ENCODE measurements at regions not wholly inside any gene's neighbourhood (a gene's known extent, or its start where the extent isn't known, plus 50 kb on each side); places are given as distances from the start of the nearest gene placed in this dataset.
"Not testable (repeated sequence)": the region's sequence is repeated elsewhere in the genome, so short reads cannot be mapped to it uniquely, and the experiment has no call there.

- no peak for DNase-seq
- no peak overlapping the region for H3K4me3 Mint-ChIP-seq
- peaks cover 6% of the 10 kb centered on the region for H3K27me3 Mint-ChIP-seq (ENCODE audit: low read depth)
- H3K36me3 Mint-ChIP-seq (ENCODE audit: insufficient read depth in 2 of 2): no peaks in the 10 kb centered on the region
- H3K4me1 Mint-ChIP-seq (ENCODE audit: low read depth): peaks cover 11% of the 10 kb centered on the region
- H3K27ac Mint-ChIP-seq: no peak overlapping the region
- no peaks in the 10 kb centered on the region for H3K9me3 Mint-ChIP-seq
- ATAC-seq (replicated peaks in 1 of 2): no peak
Observed at GRCh38 chr14:55847766-55848165, 267.8 kb downstream of the KTN1 start.

DNA sequence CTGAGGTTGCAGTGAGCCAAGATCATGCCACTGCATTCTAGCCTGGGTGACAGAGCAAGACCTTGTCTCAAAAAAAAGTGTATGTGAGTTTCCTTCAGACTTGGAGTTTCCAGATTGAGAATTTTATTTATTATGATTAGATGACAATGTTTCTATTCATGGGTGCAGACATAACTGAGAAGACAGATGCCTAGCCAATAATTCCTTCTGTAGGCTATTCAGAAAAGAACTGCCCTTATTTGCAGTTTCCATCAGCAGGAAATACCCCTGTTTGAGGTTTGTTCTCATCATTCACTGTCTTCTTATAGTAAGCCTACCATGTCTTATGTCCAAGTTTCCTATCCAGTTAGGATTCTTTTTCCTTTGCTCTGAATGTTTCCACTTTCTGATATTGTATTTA, 269.0 kb downstream of the KTN1 start:
- H3K27ac Mint-ChIP-seq: no peak overlapping the region
- peaks cover 11% of the 10 kb centered on the region for H3K4me1 Mint-ChIP-seq (ENCODE audit: low read depth)
- DNase-seq (no peak), ATAC-seq (replicated peaks in 1 of 2) (peak in 1 of 2 donors; percentile 69)
- no peak overlapping the region for H3K4me3 Mint-ChIP-seq
- H3K36me3 Mint-ChIP-seq (ENCODE audit: insufficient read depth in 2 of 2): no peaks in the 10 kb centered on the region
- no peaks in the 10 kb centered on the region for H3K9me3 Mint-ChIP-seq
- peaks cover 6% of the 10 kb centered on the region for H3K27me3 Mint-ChIP-seq (ENCODE audit: low read depth)

GRCh38 chr14:55849833-55850232, 268.4 kb upstream of the PELI2 start:
- ATAC-seq (replicated peaks in 1 of 2): no peak
- no peak overlapping the region for H3K27ac Mint-ChIP-seq
- DNase-seq: no peak
- no peaks in the 10 kb centered on the region for H3K9me3 Mint-ChIP-seq
- H3K27me3 Mint-ChIP-seq (ENCODE audit: low read depth): peaks cover 6% of the 10 kb centered on the region
- H3K4me3 Mint-ChIP-seq: no peak overlapping the region
- peaks cover 11% of the 10 kb centered on the region for H3K4me1 Mint-ChIP-seq (ENCODE audit: low read depth)
- no peaks in the 10 kb centered on the region for H3K36me3 Mint-ChIP-seq (ENCODE audit: insufficient read depth in 2 of 2)

DNA sequence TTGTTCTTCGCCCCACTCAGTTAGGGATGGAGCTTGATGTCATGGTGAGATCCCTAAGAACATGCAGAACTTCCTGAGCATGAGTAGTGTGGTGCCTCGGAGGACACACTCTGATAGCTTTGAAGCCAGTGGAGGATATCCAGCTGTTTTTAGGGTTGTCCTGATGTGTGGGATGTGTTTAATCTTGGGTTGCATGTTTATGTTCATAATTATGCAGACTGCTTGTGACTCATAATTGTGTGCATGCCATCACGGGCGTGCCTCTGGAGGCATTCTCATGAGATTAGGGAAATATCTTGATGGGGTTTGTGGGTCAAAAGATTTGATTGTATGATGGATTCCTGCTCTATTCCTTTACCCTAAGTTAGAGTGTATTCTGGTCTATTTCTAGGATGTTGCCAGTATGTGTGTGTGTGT, 267.4 kb upstream of the PELI2 start:
- peaks cover 6% of the 10 kb centered on the region for H3K27me3 Mint-ChIP-seq (ENCODE audit: low read depth)
- no peaks in the 10 kb centered on the region for H3K9me3 Mint-ChIP-seq
- DNase-seq (no peak), ATAC-seq (replicated peaks in 1 of 2) (no peak)
- no peak overlapping the region for H3K4me3 Mint-ChIP-seq
- H3K36me3 Mint-ChIP-seq (ENCODE audit: insufficient read depth in 2 of 2): no peaks in the 10 kb centered on the region
- no peak overlapping the region for H3K27ac Mint-ChIP-seq
- H3K4me1 Mint-ChIP-seq (ENCODE audit: low read depth): peaks cover 11% of the 10 kb centered on the region

DNA sequence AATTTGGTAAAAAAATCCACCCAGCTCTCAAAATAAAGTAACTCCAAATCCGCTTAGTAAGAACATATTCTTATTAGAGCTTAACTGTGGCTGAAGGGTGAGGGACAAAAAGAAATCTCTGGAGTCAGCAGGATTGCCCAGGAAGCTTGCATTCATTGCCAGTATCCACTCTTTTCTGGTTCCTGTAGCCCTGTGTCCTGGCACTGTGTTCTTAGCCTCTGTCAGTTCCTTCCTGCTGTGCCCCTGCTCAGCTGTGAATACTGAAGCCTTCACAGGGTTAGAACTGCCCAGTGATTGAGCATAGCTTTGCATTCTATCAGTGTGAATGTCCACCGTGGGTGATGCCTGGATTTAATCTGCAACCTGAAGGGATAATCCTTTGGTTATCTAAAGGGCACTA, 266.9 kb upstream of the PELI2 start:
- Mint-ChIP-seq H3K36me3 (ENCODE audit: insufficient read depth in 2 of 2) (no peaks in the 10 kb centered on the region), H3K27me3 (ENCODE audit: low read depth) (peaks cover 6% of the 10 kb centered on the region), H3K4me1 (ENCODE audit: low read depth) (peaks cover 11% of the 10 kb centered on the region), H3K27ac (no peak overlapping the region), H3K4me3 (no peak overlapping the region), H3K9me3 (no peaks in the 10 kb centered on the region)
- DNase-seq (no peak), ATAC-seq (replicated peaks in 1 of 2) (no peak)

- DNase-seq (no peak), ATAC-seq (replicated peaks in 1 of 2) (no peak)
- Mint-ChIP-seq H3K36me3 (ENCODE audit: insufficient read depth in 2 of 2) (no peaks in the 10 kb centered on the region), H3K27ac (no peak overlapping the region), H3K4me1 (ENCODE audit: low read depth) (peaks cover 11% of the 10 kb centered on the region), H3K4me3 (no peak overlapping the region), H3K9me3 (no peaks in the 10 kb centered on the region), H3K27me3 (ENCODE audit: low read depth) (peaks cover 6% of the 10 kb centered on the region)
Observed at GRCh38 chr14:55851961-55852360, 266.2 kb upstream of the PELI2 start.

GRCh38 chr14:55855751-55856150, 262.5 kb upstream of the PELI2 start:
- no peaks in the 10 kb centered on the region for H3K27me3 Mint-ChIP-seq (ENCODE audit: low read depth)

DNA sequence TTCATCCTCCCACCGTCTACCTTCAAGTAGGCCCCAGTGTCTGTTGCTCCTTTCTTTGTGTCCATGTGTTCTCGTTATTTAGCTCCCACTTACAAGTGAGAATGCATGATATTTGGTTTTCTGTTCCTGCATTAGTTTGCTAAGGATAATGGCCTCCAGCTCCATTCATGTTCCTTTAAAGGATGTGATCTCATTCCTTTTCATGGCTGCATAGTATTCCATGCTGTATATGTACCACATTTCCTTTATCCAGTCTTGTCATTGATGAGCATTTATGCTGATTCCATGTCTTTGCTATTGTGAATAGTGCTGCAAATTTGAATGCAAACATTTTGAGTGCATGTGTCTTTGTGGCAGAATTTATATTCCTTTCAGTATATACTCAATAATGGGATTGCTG, 259.6 kb upstream of the PELI2 start:
- Mint-ChIP-seq H3K36me3 (ENCODE audit: insufficient read depth in 2 of 2) (peaks cover 10 to 12% of the 10 kb centered on the region in 2 donors), H3K4me3 (no peak overlapping the region), H3K27ac (no peak overlapping the region), H3K27me3 (ENCODE audit: low read depth) (no peaks in the 10 kb centered on the region), H3K9me3 (peaks cover 10% of the 10 kb centered on the region in 2 donors), H3K4me1 (ENCODE audit: low read depth) (no peaks in the 10 kb centered on the region)
- ATAC-seq (replicated peaks in 1 of 2) (no peak), DNase-seq (no peak)

More at GRCh38 chr14:55855751-55856150, 262.5 kb upstream of the PELI2 start:
- Mint-ChIP-seq H3K4me3 (no peak overlapping the region), H3K27ac (no peak overlapping the region), H3K4me1 (ENCODE audit: low read depth) (no peaks in the 10 kb centered on the region), H3K36me3 (ENCODE audit: insufficient read depth in 2 of 2) (peaks cover 2 to 8% of the 10 kb centered on the region in 2 donors), H3K9me3 (peaks cover 4 to 7% of the 10 kb centered on the region in 2 donors)
- DNase-seq (no peak), ATAC-seq (replicated peaks in 1 of 2) (no peak)

DNA sequence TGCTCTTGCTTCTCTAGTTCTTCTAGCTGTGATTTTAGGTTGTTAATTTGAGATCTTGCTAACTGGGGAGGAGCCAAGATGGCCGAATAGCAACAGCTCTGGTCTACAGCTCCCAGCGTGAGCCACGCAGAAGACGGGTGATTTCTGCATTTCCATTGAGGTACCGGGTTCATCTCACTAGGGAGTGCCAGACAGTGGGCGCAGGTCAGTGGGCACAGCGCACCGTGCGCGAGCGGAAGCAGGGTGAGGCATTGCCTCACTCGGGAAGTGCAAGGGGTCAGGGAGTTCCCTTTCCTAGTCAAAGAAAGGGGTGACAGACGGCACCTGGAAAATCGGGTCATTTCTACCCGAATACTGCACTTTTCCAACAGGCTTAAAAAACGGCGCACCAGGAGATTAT, 256.6 kb upstream of the PELI2 start:
- not testable (repeated sequence) for ATAC-seq (replicated peaks in 1 of 2); H3K27ac Mint-ChIP-seq; H3K4me3 Mint-ChIP-seq; H3K27me3 Mint-ChIP-seq (ENCODE audit: low read depth); DNase-seq; H3K4me1 Mint-ChIP-seq (ENCODE audit: low read depth)
- peaks cover 10 to 14% of the 10 kb centered on the region in 2 donors for H3K9me3 Mint-ChIP-seq
- H3K36me3 Mint-ChIP-seq (ENCODE audit: insufficient read depth in 2 of 2): peaks cover 15 to 16% of the 10 kb centered on the region in 2 donors

DNA sequence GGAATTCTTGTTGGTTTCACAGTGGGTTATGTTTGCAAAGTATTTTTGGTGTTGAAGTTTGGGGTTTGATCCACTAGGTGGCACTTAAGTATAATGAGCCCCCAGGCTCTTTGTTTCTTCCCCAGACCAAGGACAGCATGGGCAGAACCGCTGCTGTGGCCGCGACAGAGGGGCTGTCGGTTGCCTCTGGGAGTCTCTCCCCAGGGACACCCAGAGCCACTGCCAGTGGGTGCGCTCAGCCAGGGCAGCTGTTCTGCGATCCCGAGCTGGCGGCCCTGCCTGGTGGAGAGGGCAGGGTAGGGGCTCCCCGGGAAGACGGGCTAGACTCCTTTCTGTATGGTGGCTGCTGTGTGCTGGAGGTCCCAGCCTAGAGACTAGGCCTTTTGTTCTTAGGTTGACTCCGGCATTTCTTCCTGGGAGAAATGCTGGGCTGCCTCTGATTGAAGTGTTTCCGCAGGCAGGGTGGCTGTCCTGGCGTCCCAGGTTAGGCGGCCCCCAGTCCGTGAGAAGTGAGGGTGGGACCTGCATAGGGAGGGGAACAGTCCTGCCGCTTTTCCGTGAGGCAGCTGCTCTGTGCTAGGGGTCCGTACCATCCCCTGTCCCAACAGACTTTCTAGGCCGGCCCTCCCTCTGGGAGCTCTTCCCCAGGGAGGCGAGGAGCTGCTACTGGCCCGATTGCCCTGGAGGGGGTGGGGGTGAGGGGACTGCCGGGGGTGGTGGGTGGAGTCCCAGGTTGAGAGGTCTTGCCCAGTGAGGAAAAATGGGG, 253.1 kb upstream of the PELI2 start:
- H3K27me3 Mint-ChIP-seq (ENCODE audit: low read depth): no peaks in the 10 kb centered on the region
- ATAC-seq (replicated peaks in 1 of 2) (no peak), DNase-seq (no peak)
- H3K27ac Mint-ChIP-seq: no peak overlapping the region
- no peak overlapping the region for H3K4me3 Mint-ChIP-seq
- peaks cover 6 to 8% of the 10 kb centered on the region in 2 donors for H3K9me3 Mint-ChIP-seq
- H3K36me3 Mint-ChIP-seq (ENCODE audit: insufficient read depth in 2 of 2): peaks cover 9 to 12% of the 10 kb centered on the region in 2 donors
- H3K4me1 Mint-ChIP-seq (ENCODE audit: low read depth): peaks cover 7% of the 10 kb centered on the region

DNA sequence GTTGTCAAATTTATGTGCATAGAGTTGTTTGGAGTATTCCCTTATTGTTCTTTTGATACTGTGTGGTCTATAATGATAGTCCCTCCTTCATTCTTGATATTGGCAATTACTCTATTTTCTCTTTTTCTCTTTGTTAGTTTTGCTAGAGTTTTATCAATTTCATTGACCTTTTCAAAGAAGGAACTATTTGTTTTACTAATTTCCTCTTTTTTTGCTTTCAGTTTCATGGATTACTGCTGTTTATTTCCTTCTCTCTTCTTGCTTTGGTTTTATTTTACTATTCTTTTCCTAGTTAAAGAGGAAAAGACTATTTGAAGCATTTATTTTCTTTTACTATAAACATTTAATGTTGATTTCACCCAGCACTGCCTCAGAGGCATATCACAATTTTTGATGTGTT, 250.9 kb upstream of the PELI2 start:
- H3K27me3 Mint-ChIP-seq (ENCODE audit: low read depth): peaks cover 1% of the 10 kb centered on the region
- H3K27ac Mint-ChIP-seq: no peak overlapping the region
- H3K4me3 Mint-ChIP-seq: no peak overlapping the region
- peaks cover 5 to 6% of the 10 kb centered on the region in 2 donors for H3K36me3 Mint-ChIP-seq (ENCODE audit: insufficient read depth in 2 of 2)
- peaks cover 7% of the 10 kb centered on the region for H3K4me1 Mint-ChIP-seq (ENCODE audit: low read depth)
- DNase-seq (no peak), ATAC-seq (replicated peaks in 1 of 2) (no peak)
- peaks cover 2 to 5% of the 10 kb centered on the region in 2 donors for H3K9me3 Mint-ChIP-seq

- H3K36me3 Mint-ChIP-seq (ENCODE audit: insufficient read depth in 2 of 2): peaks cover 5 to 6% of the 10 kb centered on the region in 2 donors
- H3K27me3 Mint-ChIP-seq (ENCODE audit: low read depth): peaks cover 5% of the 10 kb centered on the region
- DNase-seq (no peak), ATAC-seq (replicated peaks in 1 of 2) (no peak)
- peak overlapping the region; percentile 46 for H3K27ac Mint-ChIP-seq
- H3K4me1 Mint-ChIP-seq (ENCODE audit: low read depth): peaks cover 7% of the 10 kb centered on the region
- H3K9me3 Mint-ChIP-seq: peaks cover 2 to 5% of the 10 kb centered on the region in 2 donors
- H3K4me3 Mint-ChIP-seq: no peak overlapping the region
Observed at GRCh38 chr14:55867719-55868118, 250.5 kb upstream of the PELI2 start.

GRCh38 chr14:55869397-55870049, 248.7 kb upstream of the PELI2 start:
- DNase-seq (no peak), ATAC-seq (replicated peaks in 1 of 2) (no peak)
- Mint-ChIP-seq H3K36me3 (ENCODE audit: insufficient read depth in 2 of 2) (peaks cover 2% of the 10 kb centered on the region in 2 donors), H3K27ac (no peak overlapping the region), H3K4me1 (ENCODE audit: low read depth) (peaks cover 7% of the 10 kb centered on the region), H3K4me3 (no peak overlapping the region), H3K9me3 (peaks cover 0 to 3% of the 10 kb centered on the region in 2 donors), H3K27me3 (ENCODE audit: low read depth) (peaks cover 8% of the 10 kb centered on the region)

Measured in activated T-cell treated with anti-CD3 and anti-CD28 coated beads, Interleukin-2, amount 50 U/mL, for 72 hours (primary cell).